Renal cortex interstitium (tissue), 11 donors: ENCODE measurements at regions not wholly inside any gene's neighbourhood (a gene's known extent, or its start where the extent isn't known, plus 50 kb on each side); places are given as distances from the start of the nearest gene placed in this dataset.

Experiments
- DNase-seq, 11 donors: peaks; one replicate each; pipeline ENCODE4 v3.0.0-alpha.2; 2013; ENCODE audit warnings: low read depth in 9 of 11, low spot score in 4 of 11; ENCODE audit errors: extremely low read depth in 1 of 11

- no peak for DNase-seq
Observed at GRCh38 chr7:10536561-10536960, 437.1 kb upstream of the PHF14 start.

- DNase-seq, result no peak
Observed at GRCh38 chr7:10537764-10538163, 435.9 kb upstream of the PHF14 start.

- no peak for DNase-seq
Observed at GRCh38 chr7:10557375-10557774, 416.3 kb upstream of the PHF14 start.

GRCh38 chr7:10560497-10560896 is 413.2 kb upstream of the PHF14 start:
- DNase-seq, result no peak

- no peak for DNase-seq
Observed at GRCh38 chr7:10568891-10569290, 404.8 kb upstream of the PHF14 start.

GRCh38 chr7:10571759-10572158 is 401.9 kb upstream of the PHF14 start:
- DNase-seq, result no peak

GRCh38 chr7:10577866-10578374 is 395.8 kb upstream of the PHF14 start:
- DNase-seq, result no peak

GRCh38 chr7:10579561-10579960 is 394.1 kb upstream of the PHF14 start:
- DNase-seq, result no peak

GRCh38 chr7:10584886-10585285 is 388.8 kb upstream of the PHF14 start:
- peak in 10 of 11 donors; percentile 1 to 49 (median 26) for DNase-seq

GRCh38 chr7:10588084-10588483 is 385.6 kb upstream of the PHF14 start:
- DNase-seq, result no peak

- DNase-seq, result no peak
Observed at GRCh38 chr7:10592604-10593003, 381.1 kb upstream of the PHF14 start.

- no peak for DNase-seq
Observed at GRCh38 chr7:10593080-10593479, 380.6 kb upstream of the PHF14 start.

- DNase-seq, result no peak
Observed at GRCh38 chr7:10596827-10597226, 376.8 kb upstream of the PHF14 start.

- no peak for DNase-seq
Observed at GRCh38 chr7:10604128-10604527, 369.5 kb upstream of the PHF14 start.

- DNase-seq, result no peak
Observed at GRCh38 chr7:10612950-10613349, 360.7 kb upstream of the PHF14 start.

GRCh38 chr7:10618953-10619352 is 354.7 kb upstream of the PHF14 start:
- DNase-seq, result no peak

- no peak for DNase-seq
Observed at GRCh38 chr7:10632712-10633111, 341.0 kb upstream of the PHF14 start.

- DNase-seq, result no peak
Observed at GRCh38 chr7:10634239-10634638, 339.4 kb upstream of the PHF14 start.

GRCh38 chr7:10637991-10638390 is 335.7 kb upstream of the PHF14 start:
- no peak for DNase-seq

GRCh38 chr7:10643545-10643944 is 330.1 kb upstream of the PHF14 start:
- no peak for DNase-seq

- DNase-seq, result peak in 1 of 11 donors; percentile 3
Observed at GRCh38 chr7:10644849-10645248, 328.8 kb upstream of the PHF14 start.

- no peak for DNase-seq
Observed at GRCh38 chr7:10646194-10646593, 327.5 kb upstream of the PHF14 start.
